Keratinocyte (primary cell): ENCODE measurements at regions not wholly inside any gene's neighbourhood (a gene's known extent, or its start where the extent isn't known, plus 50 kb on each side); places are given as distances from the start of the nearest gene placed in this dataset.

Experiments
- DNase-seq: peaks from one replicate; pipeline ENCODE4 v3.0.0-alpha.2; 2011; ENCODE audit warnings: low read depth, missing footprints, low spot score
- FAIRE-seq: peaks from 2 replicates; lab custom pipeline; 2011; peaks lifted over from hg19 to GRCh38; lab: Jason Lieb, UNC
- H2AFZ ChIP-seq: 2 replicates; pipeline ENCODE4 v1.6.0; 2012; ENCODE audit warnings: low read length, control low read depth, inconsistent platforms; ENCODE audit not compliant: control insufficient read depth
- H3K27ac ChIP-seq: 2 replicates; pipeline ENCODE4 v1.5.1; 2011; ENCODE audit warnings: low read length; ENCODE audit not compliant: control insufficient read depth, insufficient read depth
- H3K27me3 ChIP-seq: 3 replicates; pipeline ENCODE4 v1.6.0; 2011; ENCODE audit warnings: low read length; ENCODE audit not compliant: control insufficient read depth, insufficient read depth; ENCODE audit errors: extremely low read depth
- H3K36me3 ChIP-seq, 2 experiments: 2 replicates in 1 of 2; 3 replicates in 1 of 2; pipeline ENCODE4 v1.5.1; 2011; ENCODE audit warnings: low read length in 2 of 2, mild to moderate bottlenecking in 1 of 2; ENCODE audit not compliant: control insufficient read depth in 2 of 2, insufficient read depth in 2 of 2; ENCODE audit errors: extremely low read depth in 1 of 2
- H3K4me1 ChIP-seq: 3 replicates; pipeline ENCODE4 v1.5.1; 2011; ENCODE audit warnings: low read length; ENCODE audit not compliant: control insufficient read depth, insufficient read depth; ENCODE audit errors: extremely low read depth
- H3K4me2 ChIP-seq: 3 replicates; pipeline ENCODE4 v1.6.0; 2011; ENCODE audit warnings: low read depth, low read length; ENCODE audit not compliant: control insufficient read depth, insufficient read depth; ENCODE audit errors: extremely low read depth
- H3K4me3 ChIP-seq, 3 experiments: fragments of 200-600 bp in 1 of 3; sonication (generic) in 1 of 3; 2 replicates in 2 of 3; 3 replicates in 1 of 3; pipeline ENCODE4 v1.5.1; 2011 to 2016; ENCODE audit warnings: low read length in 3 of 3, mild to moderate bottlenecking in 3 of 3, control low read depth in 2 of 3, inconsistent platforms in 1 of 3, low read depth in 1 of 3, mixed read lengths in 1 of 3, mixed run types in 1 of 3, moderate library complexity in 1 of 3; ENCODE audit not compliant: control insufficient read depth in 2 of 3, insufficient read depth in 2 of 3; ENCODE audit errors: extremely low read depth in 1 of 3
- H3K79me2 ChIP-seq: 2 replicates; pipeline ENCODE4 v1.6.0; 2012; ENCODE audit warnings: low read length; ENCODE audit not compliant: control insufficient read depth, insufficient read depth
- H3K9ac ChIP-seq: 3 replicates; pipeline ENCODE4 v1.6.0; 2011; ENCODE audit warnings: low read length; ENCODE audit not compliant: control insufficient read depth, insufficient read depth; ENCODE audit errors: extremely low read depth
- H3K9me1 ChIP-seq: 3 replicates; pipeline ENCODE4 v1.6.0; 2011; ENCODE audit warnings: low read length; ENCODE audit not compliant: control insufficient read depth, insufficient read depth; ENCODE audit errors: extremely low read depth
- H3K9me3 ChIP-seq: 2 replicates; pipeline ENCODE4 v1.5.1; 2012; ENCODE audit warnings: low read depth, low read length; ENCODE audit not compliant: control insufficient read depth
- H4K20me1 ChIP-seq: 3 replicates; pipeline ENCODE4 v1.6.0; 2011; ENCODE audit warnings: low read length; ENCODE audit not compliant: control insufficient read depth, insufficient read depth; ENCODE audit errors: extremely low read depth
- EZH2 ChIP-seq: IDR thresholded peaks from one replicate; pipeline ENCODE4 v1.6.1; 2012; ENCODE audit warnings: inconsistent platforms, mild to moderate bottlenecking, low read length, moderate library complexity
- dilution Hi-C: fragments of 300-500 bp; cut with MboI; formaldehyde crosslinking; loops from one replicate; pipeline ENCODE4 v1.7.0; 2020; ENCODE audit warnings: low sequenced_read_pairs; ENCODE audit not compliant: extremely low pct_ligation_motif_present
- TF ChIP-seq, protein P1 (sequence below), 3 experiments: IDR thresholded peaks in 1 of 3; conservative IDR thresholded peaks in 1 of 3; optimal IDR thresholded peaks in 1 of 3; 2 replicates in 2 of 3; 3 replicates in 1 of 3; pipeline versions ENCODE3 to v1.5.1; 2011; ENCODE audit warnings: low read length in 3 of 3, mild to moderate bottlenecking in 3 of 3, moderate library complexity in 2 of 3, control low read depth in 1 of 3, inconsistent platforms in 1 of 3; ENCODE audit not compliant: insufficient read depth in 2 of 3; ENCODE audit errors: extremely low read depth in 1 of 3

DNA sequence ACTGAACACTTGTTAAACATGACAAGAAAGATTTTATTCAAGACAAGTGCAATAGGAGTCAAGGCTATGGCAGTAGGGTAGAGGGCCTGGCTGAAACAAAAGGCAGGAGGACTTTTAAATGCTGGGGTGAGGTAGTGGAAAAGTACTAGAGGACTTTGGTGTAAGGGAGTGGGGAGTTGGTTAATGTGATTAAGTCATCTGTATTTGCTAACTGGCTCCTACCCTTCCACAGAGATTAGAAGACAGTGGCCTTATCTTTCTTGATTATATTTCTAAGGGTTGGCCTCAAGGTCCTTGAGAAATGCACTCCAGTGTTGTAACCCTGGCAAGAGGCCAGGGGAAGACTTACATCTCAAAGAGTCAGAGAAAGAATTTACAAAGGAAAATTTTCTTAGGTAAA lies 160.2 kb upstream of the FTMT start:
- H3K4me2 ChIP-seq, result no peak overlapping the region
- FAIRE-seq (no peak), DNase-seq (no peak)

DNA sequence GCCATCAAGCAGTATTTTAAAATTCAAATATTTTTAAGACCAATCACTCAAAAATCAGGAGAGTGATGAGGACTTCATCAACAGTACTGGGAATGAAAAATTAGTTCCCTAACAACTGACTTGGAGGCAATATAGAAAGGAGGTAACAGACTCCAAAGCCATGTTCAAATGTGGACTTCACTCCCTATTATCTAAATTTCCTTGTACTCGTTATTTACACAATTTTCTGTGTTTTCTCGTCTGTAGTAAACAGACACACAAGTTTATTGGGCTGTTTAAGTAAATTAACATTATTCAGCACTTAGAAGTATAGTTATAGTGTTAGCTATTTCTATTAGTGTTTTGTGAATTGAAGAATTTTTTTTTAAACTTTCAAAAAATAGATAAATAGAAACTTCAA lies 159.5 kb upstream of the FTMT start:
- Histone ChIP-seq H3K27me3 (no peaks in the 10 kb centered on the region), H3K4me1 (no peaks in the 10 kb centered on the region), H3K9ac (no peak overlapping the region), H3K27ac (no peak overlapping the region), H3K36me3 (no peaks in the 10 kb centered on the region), H3K9me3 (no peaks in the 10 kb centered on the region), H3K4me2 (no peak overlapping the region), H3K4me3 (no peak overlapping the region), H2AFZ (no peak overlapping the region), H3K79me2 (no peaks in the 10 kb centered on the region), H3K9me1 (no peaks in the 10 kb centered on the region), H4K20me1 (no peaks in the 10 kb centered on the region)
- dilution Hi-C loops, result no loop called here
- no peak for DNase-seq
- TF ChIP-seq EZH2, result no peak
- TF ChIP-seq, protein P1, sequence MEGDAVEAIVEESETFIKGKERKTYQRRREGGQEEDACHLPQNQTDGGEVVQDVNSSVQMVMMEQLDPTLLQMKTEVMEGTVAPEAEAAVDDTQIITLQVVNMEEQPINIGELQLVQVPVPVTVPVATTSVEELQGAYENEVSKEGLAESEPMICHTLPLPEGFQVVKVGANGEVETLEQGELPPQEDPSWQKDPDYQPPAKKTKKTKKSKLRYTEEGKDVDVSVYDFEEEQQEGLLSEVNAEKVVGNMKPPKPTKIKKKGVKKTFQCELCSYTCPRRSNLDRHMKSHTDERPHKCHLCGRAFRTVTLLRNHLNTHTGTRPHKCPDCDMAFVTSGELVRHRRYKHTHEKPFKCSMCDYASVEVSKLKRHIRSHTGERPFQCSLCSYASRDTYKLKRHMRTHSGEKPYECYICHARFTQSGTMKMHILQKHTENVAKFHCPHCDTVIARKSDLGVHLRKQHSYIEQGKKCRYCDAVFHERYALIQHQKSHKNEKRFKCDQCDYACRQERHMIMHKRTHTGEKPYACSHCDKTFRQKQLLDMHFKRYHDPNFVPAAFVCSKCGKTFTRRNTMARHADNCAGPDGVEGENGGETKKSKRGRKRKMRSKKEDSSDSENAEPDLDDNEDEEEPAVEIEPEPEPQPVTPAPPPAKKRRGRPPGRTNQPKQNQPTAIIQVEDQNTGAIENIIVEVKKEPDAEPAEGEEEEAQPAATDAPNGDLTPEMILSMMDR (optimal IDR thresholded peaks at IDR 0.05 in 1 of 3, IDR thresholded peaks at IDR 0.05 in 1 of 3, conservative IDR thresholded peaks at IDR 0.05 in 1 of 3; ENCODE audit: extremely low read depth in 1 of 3, insufficient read depth in 2 of 3, low read length in 3 of 3), result no peak
- no peak for FAIRE-seq

More for the DNA sequence above, 160.2 kb upstream of the FTMT start:
- no peaks in the 10 kb centered on the region for H4K20me1 ChIP-seq
- no peak overlapping the region for H3K9ac ChIP-seq
- dilution Hi-C loops, result no loop called here
- no peaks in the 10 kb centered on the region for H3K9me3 ChIP-seq
- H2AFZ ChIP-seq, result no peak overlapping the region
- H3K4me3 ChIP-seq, result no peak overlapping the region
- H3K4me1 ChIP-seq, result no peaks in the 10 kb centered on the region
- H3K79me2 ChIP-seq, result no peaks in the 10 kb centered on the region
- H3K27me3 ChIP-seq, result no peaks in the 10 kb centered on the region
- no peaks in the 10 kb centered on the region for H3K9me1 ChIP-seq
- no peaks in the 10 kb centered on the region for H3K36me3 ChIP-seq
- H3K27ac ChIP-seq, result no peak overlapping the region
- TF ChIP-seq, protein P1 (optimal IDR thresholded peaks at IDR 0.05 in 1 of 3, IDR thresholded peaks at IDR 0.05 in 1 of 3, conservative IDR thresholded peaks at IDR 0.05 in 1 of 3; ENCODE audit: extremely low read depth in 1 of 3, insufficient read depth in 2 of 3, low read length in 3 of 3), result no peak
- no peak for TF ChIP-seq EZH2
